Nephron progenitor cell (in vitro differentiated cells): ENCODE measurements at regions not wholly inside any gene's neighbourhood (a gene's known extent, or its start where the extent isn't known, plus 50 kb on each side); places are given as distances from the start of the nearest gene placed in this dataset.

Source experiments
- DNase-seq: peaks from one replicate; pipeline ENCODE4 v3.0.0; 2021
- H3K27ac Mint-ChIP-seq: 2 replicates; pipeline ENCODE4 v1.8.0; 2021; ENCODE audit warnings: mild to moderate bottlenecking, moderate library complexity, mixed read lengths
- H3K27me3 Mint-ChIP-seq: 2 replicates; pipeline ENCODE4 v1.8.0; 2021; ENCODE audit warnings: mild to moderate bottlenecking, low read depth, mixed read lengths; ENCODE audit not compliant: poor library complexity
- H3K36me3 Mint-ChIP-seq: 2 replicates; pipeline ENCODE4 v1.8.0; 2021; ENCODE audit warnings: low read depth, mixed read lengths
- H3K4me1 Mint-ChIP-seq: 2 replicates; pipeline ENCODE4 v1.8.0; 2021; ENCODE audit warnings: mixed read lengths
- H3K4me3 Mint-ChIP-seq: 2 replicates; pipeline ENCODE4 v1.8.0; 2021; ENCODE audit warnings: mild to moderate bottlenecking, moderate library complexity, mixed read lengths
- H3K9me3 Mint-ChIP-seq: 2 replicates; pipeline ENCODE4 v1.8.0; 2021; ENCODE audit warnings: mild to moderate bottlenecking, moderate library complexity, mixed read lengths
- TF ChIP-seq, protein P1 (sequence below): fragments of 200-600 bp; sonication (generic); IDR thresholded peaks from 2 replicates; pipeline ENCODE4 v1.5.0; 2021; ENCODE audit warnings: antibody characterized with exemption

DNA sequence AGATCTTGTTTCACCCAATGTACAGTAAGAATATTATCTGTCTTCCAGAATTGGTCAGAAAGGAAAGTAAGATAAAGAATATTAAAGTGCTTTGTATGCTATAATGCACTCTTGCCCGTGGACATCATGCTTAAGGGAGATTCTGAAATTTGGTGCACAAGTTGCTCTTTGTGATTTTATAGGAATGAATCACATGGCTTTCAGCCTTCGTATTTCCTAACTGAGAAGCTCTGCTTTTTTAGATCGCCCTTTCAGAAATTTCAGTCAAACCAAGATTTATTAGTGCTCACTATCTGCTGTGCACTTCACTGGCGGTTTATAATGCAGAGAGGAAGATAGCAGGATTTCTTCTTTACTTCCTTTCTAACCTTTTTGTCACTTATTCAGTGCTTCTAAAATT, 1248.5 kb upstream of the LRRN3 start:
- H3K9me3 Mint-ChIP-seq, result no peaks in the 10 kb centered on the region
- no peak overlapping the region for H3K4me3 Mint-ChIP-seq
- H3K36me3 Mint-ChIP-seq, result no peaks in the 10 kb centered on the region
- H3K4me1 Mint-ChIP-seq, result no peaks in the 10 kb centered on the region
- H3K27ac Mint-ChIP-seq, result no peak overlapping the region
- TF ChIP-seq, protein P1, sequence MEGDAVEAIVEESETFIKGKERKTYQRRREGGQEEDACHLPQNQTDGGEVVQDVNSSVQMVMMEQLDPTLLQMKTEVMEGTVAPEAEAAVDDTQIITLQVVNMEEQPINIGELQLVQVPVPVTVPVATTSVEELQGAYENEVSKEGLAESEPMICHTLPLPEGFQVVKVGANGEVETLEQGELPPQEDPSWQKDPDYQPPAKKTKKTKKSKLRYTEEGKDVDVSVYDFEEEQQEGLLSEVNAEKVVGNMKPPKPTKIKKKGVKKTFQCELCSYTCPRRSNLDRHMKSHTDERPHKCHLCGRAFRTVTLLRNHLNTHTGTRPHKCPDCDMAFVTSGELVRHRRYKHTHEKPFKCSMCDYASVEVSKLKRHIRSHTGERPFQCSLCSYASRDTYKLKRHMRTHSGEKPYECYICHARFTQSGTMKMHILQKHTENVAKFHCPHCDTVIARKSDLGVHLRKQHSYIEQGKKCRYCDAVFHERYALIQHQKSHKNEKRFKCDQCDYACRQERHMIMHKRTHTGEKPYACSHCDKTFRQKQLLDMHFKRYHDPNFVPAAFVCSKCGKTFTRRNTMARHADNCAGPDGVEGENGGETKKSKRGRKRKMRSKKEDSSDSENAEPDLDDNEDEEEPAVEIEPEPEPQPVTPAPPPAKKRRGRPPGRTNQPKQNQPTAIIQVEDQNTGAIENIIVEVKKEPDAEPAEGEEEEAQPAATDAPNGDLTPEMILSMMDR, result no peak
- no peak for DNase-seq
- H3K27me3 Mint-ChIP-seq, result no peaks in the 10 kb centered on the region

DNA sequence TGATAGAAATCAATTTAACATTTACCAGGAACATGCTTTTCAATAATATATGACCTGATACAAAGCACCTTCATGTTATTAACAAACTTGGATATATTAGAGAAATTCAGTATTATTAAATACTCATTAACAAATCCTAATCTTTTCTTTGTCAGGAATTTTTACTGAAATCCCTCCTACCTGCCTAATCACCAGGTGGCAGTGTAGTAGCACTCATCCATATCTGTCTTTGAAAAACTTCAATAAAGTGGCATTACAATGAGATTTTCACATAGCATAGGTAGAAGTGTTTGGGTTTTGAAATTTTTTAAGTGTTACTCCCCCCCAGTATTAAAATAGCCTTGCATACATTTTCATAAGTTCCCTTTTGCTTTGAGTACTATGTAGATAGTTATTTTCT, 1246.6 kb upstream of the LRRN3 start:
- no peak for DNase-seq
- TF ChIP-seq, protein P1, result peak; percentile 42
- H3K4me1 Mint-ChIP-seq, result no peaks in the 10 kb centered on the region
- H3K27ac Mint-ChIP-seq, result no peak overlapping the region
- H3K36me3 Mint-ChIP-seq, result no peaks in the 10 kb centered on the region
- no peaks in the 10 kb centered on the region for H3K9me3 Mint-ChIP-seq
- H3K27me3 Mint-ChIP-seq, result no peaks in the 10 kb centered on the region
- no peak overlapping the region for H3K4me3 Mint-ChIP-seq

DNA sequence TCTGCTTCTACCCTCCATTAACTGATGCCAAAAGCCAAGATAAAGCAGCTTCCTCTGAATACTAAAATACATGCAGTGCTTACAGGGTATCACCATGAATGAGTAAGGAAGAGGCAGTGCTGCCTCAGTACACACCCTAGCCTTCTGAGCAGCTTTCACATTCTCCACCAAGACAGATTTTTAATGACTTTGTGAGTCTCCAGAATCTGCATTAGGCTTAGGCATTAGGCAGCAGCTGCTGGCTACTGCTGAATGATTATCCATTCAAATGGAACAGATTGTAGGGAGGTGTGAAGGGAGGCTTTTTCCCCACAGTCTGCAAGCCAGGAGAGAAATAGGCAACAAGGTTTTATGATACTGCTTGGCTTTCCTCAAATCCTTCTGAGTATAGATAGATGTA, 1226.7 kb upstream of the LRRN3 start:
- Mint-ChIP-seq H3K27me3 (peaks cover 3% of the 10 kb centered on the region), H3K4me3 (no peak overlapping the region), H3K9me3 (no peaks in the 10 kb centered on the region), H3K27ac (no peak overlapping the region), H3K36me3 (no peaks in the 10 kb centered on the region), H3K4me1 (peaks cover 6% of the 10 kb centered on the region)
- TF ChIP-seq, protein P1, result no peak
- DNase-seq, result no peak

DNA sequence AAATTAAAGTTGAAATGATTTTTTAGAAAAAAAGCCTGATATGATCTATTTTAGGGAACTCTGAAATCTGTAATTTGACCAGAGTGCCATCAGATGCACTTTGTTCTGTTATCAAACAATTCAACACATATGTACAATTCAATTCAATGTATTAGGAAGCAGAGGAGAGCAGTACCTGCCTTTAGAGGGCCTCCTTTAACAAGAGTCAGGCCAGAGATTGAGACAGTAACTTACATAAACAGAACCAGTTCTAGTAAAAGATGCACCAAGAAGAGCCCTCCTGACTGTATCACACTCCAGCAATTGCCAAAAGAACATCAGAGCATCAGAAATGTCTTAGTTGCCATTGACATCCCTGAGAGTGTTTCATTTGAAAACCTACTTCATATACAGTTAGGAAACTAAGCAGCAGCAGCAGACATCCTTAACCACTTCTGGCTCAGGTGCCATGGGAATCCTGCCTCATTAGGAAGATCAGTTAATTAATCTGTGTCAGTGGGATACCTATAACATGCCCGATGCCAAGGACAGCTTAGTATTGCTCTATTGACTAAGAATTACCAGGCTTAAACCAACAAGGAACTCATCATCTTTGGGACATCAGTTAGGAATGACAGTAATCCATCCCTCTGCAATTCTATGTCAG, 1222.6 kb upstream of the LRRN3 start:
- Mint-ChIP-seq H3K4me1 (peaks cover 6% of the 10 kb centered on the region), H3K27me3 (no peaks in the 10 kb centered on the region), H3K27ac (no peak overlapping the region), H3K9me3 (no peaks in the 10 kb centered on the region), H3K4me3 (no peak overlapping the region), H3K36me3 (no peaks in the 10 kb centered on the region)
- TF ChIP-seq, protein P1, result no peak
- no peak for DNase-seq

DNA sequence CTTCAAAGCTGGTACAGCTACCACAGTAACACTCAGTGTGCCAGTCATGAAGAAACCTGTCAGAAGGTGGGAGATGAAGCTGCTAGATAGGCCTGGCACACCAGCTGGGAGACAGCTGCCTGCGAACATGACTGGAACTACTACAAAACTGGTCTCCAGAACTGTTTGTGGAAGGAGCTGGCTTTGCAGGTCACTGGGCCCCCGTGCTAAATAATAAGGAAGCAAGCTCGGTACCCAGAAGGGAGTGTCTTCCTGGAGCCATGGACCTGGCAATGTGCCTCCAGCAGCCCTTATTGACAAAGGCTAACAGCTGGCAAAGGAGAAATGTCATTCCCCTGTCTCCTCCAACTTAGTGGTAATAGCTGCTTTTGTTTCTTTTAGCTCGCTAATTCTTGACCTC, 1217.6 kb upstream of the LRRN3 start:
- Mint-ChIP-seq H3K4me3 (no peak overlapping the region), H3K27ac (no peak overlapping the region), H3K9me3 (no peaks in the 10 kb centered on the region), H3K4me1 (no peaks in the 10 kb centered on the region), H3K27me3 (no peaks in the 10 kb centered on the region), H3K36me3 (no peaks in the 10 kb centered on the region)
- TF ChIP-seq, protein P1, result no peak
- DNase-seq, result no peak

DNA sequence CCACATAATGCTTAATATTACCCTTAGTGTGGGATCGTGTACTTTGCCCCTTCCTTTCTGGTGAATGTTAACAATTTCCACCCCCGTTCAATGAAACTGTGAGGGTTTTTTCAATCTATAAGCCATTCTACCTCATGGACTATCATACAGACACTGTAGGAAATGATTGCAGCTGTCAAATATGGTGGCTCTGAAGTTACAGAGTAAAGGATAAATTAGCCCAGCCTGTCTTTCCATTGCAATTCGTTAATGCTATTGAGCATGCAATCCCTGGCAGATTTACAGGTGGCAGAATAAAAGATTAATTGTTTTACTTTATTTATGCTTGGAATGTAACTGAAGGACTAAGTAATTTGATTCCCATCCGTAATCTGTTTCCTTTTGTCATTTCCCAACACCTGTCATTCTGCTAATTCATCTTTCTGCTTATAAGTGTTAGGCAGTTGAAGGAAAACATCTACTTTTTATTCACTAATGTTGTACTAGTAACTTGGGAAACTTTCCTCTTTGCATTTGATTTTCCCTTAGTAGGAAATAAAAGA, 1211.6 kb upstream of the LRRN3 start:
- H3K9me3 Mint-ChIP-seq, result no peaks in the 10 kb centered on the region
- no peaks in the 10 kb centered on the region for H3K36me3 Mint-ChIP-seq
- H3K27me3 Mint-ChIP-seq, result peaks cover 3% of the 10 kb centered on the region
- TF ChIP-seq, protein P1, result no peak
- no peak for DNase-seq
- H3K4me1 Mint-ChIP-seq, result no peaks in the 10 kb centered on the region
- no peak overlapping the region for H3K4me3 Mint-ChIP-seq
- H3K27ac Mint-ChIP-seq, result no peak overlapping the region
